SU-DHL-6 (cell line): ENCODE measurements at regions not wholly inside any gene's neighbourhood (a gene's known extent, or its start where the extent isn't known, plus 50 kb on each side); places are given as distances from the start of the nearest gene placed in this dataset.
A peak's percentile ranks its signal among the peaks of the same experiment; 100 is the strongest.

Experiments used
- H2AFZ ChIP-seq: fragments of 200-600 bp; sonication (generic); 2 replicates; pipeline ENCODE4 v1.6.1; 2014; ENCODE audit warnings: low read depth, mild to moderate bottlenecking, moderate library complexity, mixed read lengths, antibody characterized with exemption, low read length; ENCODE audit not compliant: severe bottlenecking
- H3F3A ChIP-seq: fragments of 200-600 bp; shearing (Covaris generic); 2 replicates; pipeline ENCODE4 v1.6.0; 2016; ENCODE audit warnings: antibody characterized with exemption, mild to moderate bottlenecking; ENCODE audit not compliant: insufficient read depth
- H3K27ac ChIP-seq: fragments of 200-600 bp; sonication (generic); 2 replicates; pipeline ENCODE4 v1.5.1; 2016; ENCODE audit warnings: low read depth, mild to moderate bottlenecking, low read length, moderate library complexity, mixed read lengths
- H3K27me3 ChIP-seq: fragments of 200-600 bp; sonication (generic), shearing (Covaris generic); 2 replicates; pipeline ENCODE4 v1.6.0; 2014; ENCODE audit warnings: mild to moderate bottlenecking, low read length
- H3K36me3 ChIP-seq: fragments of 200-600 bp; sonication (generic); 2 replicates; pipeline ENCODE4 v1.6.1; 2014; ENCODE audit warnings: mild to moderate bottlenecking, low read length, mixed read lengths
- H3K4me2 ChIP-seq: fragments of 300-600, 200-600 bp; shearing (Covaris generic), sonication (generic); 2 replicates; pipeline ENCODE4 v1.6.0; 2014; ENCODE audit warnings: low read length, low read depth, mild to moderate bottlenecking; ENCODE audit not compliant: poor library complexity, severe bottlenecking
- H3K4me3 ChIP-seq: fragments of 200-600 bp; sonication (generic); 2 replicates; pipeline ENCODE4 v1.5.1; 2014; ENCODE audit warnings: antibody characterized with exemption, low read length, mild to moderate bottlenecking, mixed read lengths; ENCODE audit not compliant: insufficient read depth, poor library complexity, severe bottlenecking
- H3K79me2 ChIP-seq: fragments of 200-600 bp; sonication (generic); 2 replicates; pipeline ENCODE4 v1.6.1; 2014; ENCODE audit warnings: mild to moderate bottlenecking, low read length, moderate library complexity; ENCODE audit not compliant: insufficient read depth
- H3K9ac ChIP-seq: fragments of 200-600 bp; sonication (generic); 2 replicates; pipeline ENCODE4 v1.7.0; 2014; ENCODE audit warnings: mild to moderate bottlenecking, low read length
- H3K9me2 ChIP-seq: fragments of 200-600 bp; sonication (generic); replicated peaks from 2 replicates; pipeline ENCODE4 v1.6.1; 2014; ENCODE audit warnings: low read length; ENCODE audit not compliant: insufficient read depth
- H3K9me3 ChIP-seq: fragments of 200-600 bp; sonication (generic); 2 replicates; pipeline ENCODE4 v1.6.1; 2014; ENCODE audit warnings: low read length, mixed read lengths; ENCODE audit not compliant: insufficient read depth
- H4K20me1 ChIP-seq: fragments of 200-600 bp; sonication (generic); 2 replicates; pipeline ENCODE4 v1.6.1; 2014; ENCODE audit warnings: low read depth, mild to moderate bottlenecking, antibody characterized with exemption, low read length, moderate library complexity, mixed read lengths
- CTCF ChIP-seq: fragments of 200-600 bp; sonication (generic); IDR thresholded peaks from one replicate; pipeline ENCODE4 v1.5.1; 2017; ENCODE audit warnings: antibody characterized with exemption, mild to moderate bottlenecking, low read length, moderate library complexity; ENCODE audit not compliant: insufficient read depth, poor library complexity, severe bottlenecking
- EZH2phosphoT487 ChIP-seq: fragments of 200-600 bp; sonication (generic), shearing (Covaris generic); conservative IDR thresholded peaks from 2 replicates; pipeline ENCODE4 v1.6.1; 2018; ENCODE audit warnings: mild to moderate bottlenecking, antibody characterized with exemption, low read length, moderate library complexity, mixed read lengths

- no peak overlapping the region for H3K4me3 ChIP-seq
- peaks cover 5% of the 10 kb centered on the region; the same call in 1 of the 2 replicates for H3K9me3 ChIP-seq
- H2AFZ ChIP-seq, result no peak overlapping the region
- no peaks in the 10 kb centered on the region for H3F3A ChIP-seq
- no peak overlapping the region for H3K27ac ChIP-seq
- H4K20me1 ChIP-seq, result no peaks in the 10 kb centered on the region
- no peaks in the 10 kb centered on the region; the same call in 1 of the 2 replicates for H3K36me3 ChIP-seq
- peak; percentile 22 for TF ChIP-seq CTCF
- no peak for TF ChIP-seq EZH2phosphoT487
- H3K4me2 ChIP-seq, result no peak overlapping the region
- H3K79me2 ChIP-seq, result no peaks in the 10 kb centered on the region
- no peak overlapping the region for H3K9ac ChIP-seq
- H3K27me3 ChIP-seq, result no peaks in the 10 kb centered on the region
- H3K9me2 ChIP-seq, result no peaks in the 10 kb centered on the region
Measured at GRCh38 chr11:60625262-60625661, 74.2 kb upstream of the MS4A8 start.

- Histone ChIP-seq H3K4me3 (no peak overlapping the region), H3K9me3 (no peaks in the 10 kb centered on the region; the same call in 1 of the 2 replicates), H3K27ac (no peak overlapping the region), H3K79me2 (no peaks in the 10 kb centered on the region), H3F3A (no peaks in the 10 kb centered on the region), H3K9ac (no peak overlapping the region), H3K4me2 (no peak overlapping the region), H3K27me3 (no peaks in the 10 kb centered on the region), H2AFZ (no peak overlapping the region), H3K9me2 (no peaks in the 10 kb centered on the region), H3K36me3 (no peaks in the 10 kb centered on the region), H4K20me1 (no peaks in the 10 kb centered on the region)
- TF ChIP-seq CTCF (no peak), EZH2phosphoT487 (no peak)
Measured at GRCh38 chr11:60629399-60629798, 70.0 kb upstream of the MS4A8 start.

GRCh38 chr11:60631944-60632343 is 67.5 kb upstream of the MS4A8 start:
- H3F3A ChIP-seq, result no peaks in the 10 kb centered on the region
- no peak overlapping the region for H2AFZ ChIP-seq
- H3K9ac ChIP-seq, result no peak overlapping the region
- no peaks in the 10 kb centered on the region for H3K9me2 ChIP-seq
- H3K79me2 ChIP-seq, result no peaks in the 10 kb centered on the region
- H3K36me3 ChIP-seq, result no peaks in the 10 kb centered on the region
- H3K27me3 ChIP-seq, result no peaks in the 10 kb centered on the region
- no peak overlapping the region for H3K27ac ChIP-seq
- H3K9me3 ChIP-seq, result no peaks in the 10 kb centered on the region
- no peak overlapping the region for H3K4me3 ChIP-seq
- H4K20me1 ChIP-seq, result no peaks in the 10 kb centered on the region
- H3K4me2 ChIP-seq, result no peak overlapping the region
- TF ChIP-seq CTCF (no peak), EZH2phosphoT487 (no peak)

- Histone ChIP-seq H2AFZ (no peak overlapping the region), H3K9ac (no peak overlapping the region), H3K4me2 (no peak overlapping the region), H3K9me3 (no peaks in the 10 kb centered on the region), H3K9me2 (no peaks in the 10 kb centered on the region), H3F3A (no peaks in the 10 kb centered on the region), H3K79me2 (no peaks in the 10 kb centered on the region), H3K36me3 (no peaks in the 10 kb centered on the region), H3K4me3 (no peak overlapping the region), H4K20me1 (no peaks in the 10 kb centered on the region), H3K27ac (no peak overlapping the region), H3K27me3 (no peaks in the 10 kb centered on the region)
- TF ChIP-seq EZH2phosphoT487 (no peak), CTCF (no peak)
Measured at GRCh38 chr11:60633645-60634044, 65.8 kb upstream of the MS4A8 start.
